HCT116 (cell line): ENCODE measurements at regions not wholly inside any gene's neighbourhood (a gene's known extent, or its start where the extent isn't known, plus 50 kb on each side); places are given as distances from the start of the nearest gene placed in this dataset.

Experiments used
- ATAC-seq: fragments of 200-7000 bp; cut with Tn5 transposase; 2 replicates; pipeline ENCODE4 v1.9.1; 2020; ENCODE audit warnings: mild to moderate bottlenecking, moderate library complexity
- BruUV-seq: library from RNA; stranded (reverse); fragments of 400-500 nt; replicated peaks from 2 replicates; lab custom pipeline; 2021; lab: Mats Ljungman, UMichigan
- CTCF ChIA-PET: fragments of 300-600 bp; sonication (Branson Sonifier 250); formaldehyde crosslinking; loops from one replicate; lab custom pipeline; 2021; ENCODE audit warnings: antibody characterized with exemption; lab: Charles Lee
- POLR2A ChIA-PET: fragments of 300-600, 350-600 bp; sonication (Branson Sonifier 250); formaldehyde crosslinking; loops from one replicate; lab custom pipeline; 2021; ENCODE audit warnings: antibody characterized with exemption; lab: Charles Lee
- RAD21 ChIA-PET, 2 experiments: fragments of 300-600 bp; sonication (Branson Sonifier 250); formaldehyde crosslinking; loops; one replicate each; lab custom pipeline; 2023; ENCODE audit warnings: low total read pairs in 2 of 2; ENCODE audit not compliant: uncharacterized antibody in 2 of 2, unreplicated experiment in 2 of 2, low non-redundant PET in 1 of 2; lab: Charles Lee
- DNase-seq: peaks from one replicate; pipeline ENCODE4 v3.0.0-alpha.2; 2010; ENCODE audit warnings: low read depth, low spot score
- H2AFZ ChIP-seq: fragments of 200-600 bp; shearing (Covaris generic), sonication (generic); 2 replicates; pipeline ENCODE4 v1.6.1; 2017; ENCODE audit warnings: low read depth, mixed run types, mixed read lengths, antibody characterized with exemption, low read length; ENCODE audit not compliant: poor library complexity, severe bottlenecking
- H3K27ac ChIP-seq: 2 replicates; pipeline ENCODE4 v1.5.1; 2012; ENCODE audit warnings: low read depth, low read length
- H3K27me3 ChIP-seq: fragments of 200-600 bp; sonication (generic); 2 replicates; pipeline ENCODE4 v1.6.1; 2016; ENCODE audit warnings: mixed run types, low read length, mixed read lengths; ENCODE audit not compliant: insufficient read depth
- H3K36me3 ChIP-seq, 2 experiments: fragments of 200-500 bp in 1 of 2; fragments of 200-600 bp in 1 of 2; sonication (Bioruptor generic) in 1 of 2; sonication (generic) in 1 of 2; 2 replicates each; pipeline versions ENCODE4 v1.5.1 to v1.6.1; 2014 to 2016; ENCODE audit warnings: low read length in 2 of 2, inconsistent platforms in 1 of 2, mixed read lengths in 1 of 2, mixed run types in 1 of 2; ENCODE audit not compliant: insufficient read depth in 2 of 2, control insufficient read depth in 1 of 2
- H3K4me1 ChIP-seq, 2 experiments: fragments of 200-600 bp in 1 of 2; sonication (generic) in 1 of 2; 2 replicates each; pipeline versions ENCODE4 v1.5.1 to v1.6.1; 2012 to 2017; ENCODE audit warnings: low read length in 2 of 2, inconsistent platforms in 1 of 2, mild to moderate bottlenecking in 1 of 2, mixed read lengths in 1 of 2, mixed run types in 1 of 2, moderate library complexity in 1 of 2; ENCODE audit not compliant: insufficient read depth in 2 of 2, control insufficient read depth in 1 of 2
- H3K4me2 ChIP-seq: fragments of 200-600 bp; sonication (generic); 2 replicates; pipeline ENCODE4 v1.6.1; 2017; ENCODE audit warnings: mixed run types, low read length, mixed read lengths
- H3K4me3 ChIP-seq, 2 experiments: fragments of 200-600 bp in 1 of 2; sonication (generic) in 1 of 2; replicated peaks in 1 of 2; 2 replicates each; pipeline ENCODE4 v1.5.1; 2011 to 2016; ENCODE audit warnings: low read length in 2 of 2, control low read depth in 1 of 2, low read depth in 1 of 2, mild to moderate bottlenecking in 1 of 2, mixed read lengths in 1 of 2, mixed run types in 1 of 2
- H3K79me2 ChIP-seq: fragments of 200-600 bp; sonication (generic); 2 replicates; pipeline ENCODE4 v1.6.1; 2017; ENCODE audit warnings: mild to moderate bottlenecking, mixed run types, low read length, moderate library complexity, mixed read lengths; ENCODE audit not compliant: insufficient read depth
- H3K9ac ChIP-seq: fragments of 200-600 bp; sonication (generic); 2 replicates; pipeline ENCODE4 v1.6.1; 2016; ENCODE audit warnings: low read length, mixed read lengths
- H3K9me2 ChIP-seq: fragments of 200-600 bp; sonication (generic), shearing (Covaris generic); 2 replicates; pipeline ENCODE4 v1.6.1; 2017; ENCODE audit warnings: mixed run types, mild to moderate bottlenecking, moderate library complexity; ENCODE audit not compliant: insufficient read depth
- H3K9me3 ChIP-seq, 2 experiments: fragments of 200-500 bp in 1 of 2; fragments of 200-600 bp in 1 of 2; sonication (Bioruptor generic) in 1 of 2; sonication (generic) in 1 of 2; 2 replicates each; pipeline ENCODE4 v1.6.1; 2014 to 2017; ENCODE audit warnings: low read length in 2 of 2, mixed read lengths in 2 of 2, inconsistent platforms in 1 of 2, low read depth in 1 of 2, mild to moderate bottlenecking in 1 of 2, mixed run types in 1 of 2, moderate library complexity in 1 of 2; ENCODE audit not compliant: control insufficient read depth in 1 of 2, insufficient read depth in 1 of 2
- H4K20me1 ChIP-seq: fragments of 200-600 bp; sonication (generic), shearing (Covaris generic); 2 replicates; pipeline ENCODE4 v1.6.1; 2017; ENCODE audit warnings: mixed run types, mild to moderate bottlenecking, moderate library complexity; ENCODE audit not compliant: insufficient read depth
- CBX3 ChIP-seq: IDR thresholded peaks from 2 replicates; pipeline ENCODE4 v1.6.1; 2012; ENCODE audit warnings: low read depth
- CEBPB ChIP-seq: IDR thresholded peaks from 2 replicates; pipeline ENCODE4 v1.6.1; 2012; ENCODE audit warnings: low read depth
- CTCF ChIP-seq, 3 experiments: fragments of 200-600 bp in 1 of 3; sonication (generic) in 1 of 3; IDR thresholded peaks in 2 of 3; conservative IDR thresholded peaks in 1 of 3; 2 replicates each; pipeline ENCODE4 v1.5.1; 2012 to 2017; ENCODE audit warnings: low read depth in 2 of 3, low read length in 2 of 3, antibody characterized with exemption in 1 of 3, borderline replicate concordance in 1 of 3, control low read depth in 1 of 3, mild to moderate bottlenecking in 1 of 3, mixed read lengths in 1 of 3, mixed run types in 1 of 3, moderate library complexity in 1 of 3; ENCODE audit not compliant: insufficient read depth in 1 of 3
- ELF1 ChIP-seq: IDR thresholded peaks from 2 replicates; pipeline ENCODE4 v1.6.1; 2012; ENCODE audit warnings: low read depth, borderline replicate concordance
- EZH2phosphoT487 ChIP-seq: fragments of 200-600 bp; IDR thresholded peaks from 2 replicates; pipeline ENCODE4 v1.6.1; 2018; ENCODE audit warnings: antibody characterized with exemption, borderline replicate concordance
- FOSL1 ChIP-seq: IDR thresholded peaks from 2 replicates; pipeline ENCODE4 v1.6.1; 2012; ENCODE audit warnings: low read depth
- JUND ChIP-seq: IDR thresholded peaks from 2 replicates; pipeline ENCODE4 v1.6.1; 2012
- POLR2A ChIP-seq: IDR thresholded peaks from 2 replicates; pipeline ENCODE4 v1.7.0; 2011; ENCODE audit warnings: borderline replicate concordance; ENCODE audit not compliant: insufficient read depth, insufficient read length; ENCODE audit errors: extremely low read depth
- POLR2AphosphoS5 ChIP-seq: IDR thresholded peaks from 2 replicates; pipeline ENCODE4 v1.6.1; 2011; ENCODE audit warnings: mild to moderate bottlenecking, low read depth, low read length, moderate library complexity
- RAD21 ChIP-seq: IDR thresholded peaks from 2 replicates; pipeline ENCODE4 v1.6.1; 2012; ENCODE audit warnings: low read depth, mild to moderate bottlenecking
- REST ChIP-seq: IDR thresholded peaks from 2 replicates; pipeline ENCODE4 v1.6.1; 2012; ENCODE audit warnings: low read depth
- TCF7L2 ChIP-seq: IDR thresholded peaks from 2 replicates; pipeline ENCODE4 v1.7.0; 2011; ENCODE audit warnings: borderline replicate concordance, inconsistent platforms; ENCODE audit not compliant: insufficient read depth, insufficient read length; ENCODE audit errors: extremely low read depth
- YY1 ChIP-seq: IDR thresholded peaks from 2 replicates; pipeline ENCODE4 v1.6.1; 2011; ENCODE audit warnings: low read length, low read depth, moderate library complexity, mild to moderate bottlenecking; ENCODE audit not compliant: insufficient replicate concordance; ENCODE audit errors: extremely low read depth
- intact Hi-C: fragments of 100-400 bp; cut with micrococcal nuclease; formaldehyde crosslinking; loops from 2 replicates; pipeline ENCODE4 v1.10.0; 2022
- TF ChIP-seq, protein P1 (sequence below): IDR thresholded peaks from 2 replicates; pipeline ENCODE4 v1.6.1; 2011; ENCODE audit warnings: mild to moderate bottlenecking, low read length, moderate library complexity; ENCODE audit not compliant: insufficient replicate concordance; ENCODE audit errors: extremely low read depth
- TF ChIP-seq, protein P2 (sequence below): IDR thresholded peaks from 2 replicates; pipeline ENCODE4 v1.6.1; 2012

GRCh38 chr21:15160136-15160535 lies 95.3 kb upstream of the NRIP1 start (continued):
- TF ChIP-seq, protein P1, sequence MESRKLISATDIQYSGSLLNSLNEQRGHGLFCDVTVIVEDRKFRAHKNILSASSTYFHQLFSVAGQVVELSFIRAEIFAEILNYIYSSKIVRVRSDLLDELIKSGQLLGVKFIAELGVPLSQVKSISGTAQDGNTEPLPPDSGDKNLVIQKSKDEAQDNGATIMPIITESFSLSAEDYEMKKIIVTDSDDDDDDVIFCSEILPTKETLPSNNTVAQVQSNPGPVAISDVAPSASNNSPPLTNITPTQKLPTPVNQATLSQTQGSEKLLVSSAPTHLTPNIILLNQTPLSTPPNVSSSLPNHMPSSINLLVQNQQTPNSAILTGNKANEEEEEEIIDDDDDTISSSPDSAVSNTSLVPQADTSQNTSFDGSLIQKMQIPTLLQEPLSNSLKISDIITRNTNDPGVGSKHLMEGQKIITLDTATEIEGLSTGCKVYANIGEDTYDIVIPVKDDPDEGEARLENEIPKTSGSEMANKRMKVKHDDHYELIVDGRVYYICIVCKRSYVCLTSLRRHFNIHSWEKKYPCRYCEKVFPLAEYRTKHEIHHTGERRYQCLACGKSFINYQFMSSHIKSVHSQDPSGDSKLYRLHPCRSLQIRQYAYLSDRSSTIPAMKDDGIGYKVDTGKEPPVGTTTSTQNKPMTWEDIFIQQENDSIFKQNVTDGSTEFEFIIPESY = no peak
- no peak for TF ChIP-seq CBX3

- Histone ChIP-seq H3K4me2 (no peak overlapping the region), H3K36me3 (no peaks in the 10 kb centered on the region), H3K9ac (no peak overlapping the region), H3K9me2 (no peaks in the 10 kb centered on the region), H3K79me2 (no peaks in the 10 kb centered on the region), H2AFZ (no peak overlapping the region), H3K27me3 (no peaks in the 10 kb centered on the region), H3K4me3 (no peak overlapping the region), H4K20me1 (no peaks in the 10 kb centered on the region), H3K4me1 (peaks cover 2 to 8% of the 10 kb centered on the region in 2 experiments; a peak in 2 of 4 replicates), H3K27ac (no peak overlapping the region), H3K9me3 (0 out of 4 replicates have a peak, but pooled peaks cover 0 to 3% of the 10 kb centered on the region in 2 experiments)
- intact Hi-C loops = no loop called here
- RAD21 ChIA-PET = no interaction called here
- ATAC-seq (no peak), DNase-seq (no peak)
- CTCF ChIA-PET = no interaction called here
- BruUV-seq = no TSS peak
- POLR2A ChIA-PET = no interaction called here
- no peak for TF ChIP-seq JUND
- TF ChIP-seq, protein P1 = no peak
- no peak for TF ChIP-seq POLR2AphosphoS5
- TF ChIP-seq CEBPB = no peak
- no peak for TF ChIP-seq FOSL1
- TF ChIP-seq CTCF (IDR thresholded peaks at IDR 0.05 in 2 of 3, conservative IDR thresholded peaks at IDR 0.05 in 1 of 3; ENCODE audit: borderline replicate concordance in 1 of 3, insufficient read depth in 1 of 3, low read depth in 2 of 3, low read length in 2 of 3) = no peak
- no peak for TF ChIP-seq RAD21
- TF ChIP-seq YY1 = no peak
- TF ChIP-seq EZH2phosphoT487 = no peak
- no peak for TF ChIP-seq TCF7L2
- no peak for TF ChIP-seq CBX3
- TF ChIP-seq, protein P2, sequence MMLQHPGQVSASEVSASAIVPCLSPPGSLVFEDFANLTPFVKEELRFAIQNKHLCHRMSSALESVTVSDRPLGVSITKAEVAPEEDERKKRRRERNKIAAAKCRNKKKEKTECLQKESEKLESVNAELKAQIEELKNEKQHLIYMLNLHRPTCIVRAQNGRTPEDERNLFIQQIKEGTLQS = no peak
- TF ChIP-seq ELF1 = no peak
- no peak for TF ChIP-seq REST
- no peak for TF ChIP-seq POLR2A
Measured at GRCh38 chr21:15162921-15163320, 98.1 kb upstream of the NRIP1 start.
